Bronchial epithelial cell (primary cell): ENCODE measurements at regions not wholly inside any gene's neighbourhood (a gene's known extent, or its start where the extent isn't known, plus 50 kb on each side); places are given as distances from the start of the nearest gene placed in this dataset.

Experiments
- DNase-seq: peaks from one replicate; pipeline ENCODE4 v3.0.0-alpha.2; 2010; ENCODE audit warnings: low read depth
- FAIRE-seq: peaks from 2 replicates; lab custom pipeline; 2011; peaks lifted over from hg19 to GRCh38; lab: Jason Lieb, UNC
- H3K27me3 ChIP-seq: 2 replicates; pipeline ENCODE4 v1.5.1; 2011; ENCODE audit warnings: low read length; ENCODE audit not compliant: control insufficient read depth, insufficient read depth
- H3K36me3 ChIP-seq: 2 replicates; pipeline ENCODE4 v1.5.1; 2011; ENCODE audit warnings: low read length; ENCODE audit not compliant: control insufficient read depth, insufficient read depth
- H3K4me3 ChIP-seq: 2 replicates; pipeline ENCODE4 v1.5.1; 2011; ENCODE audit warnings: mild to moderate bottlenecking, low read depth, low read length, control low read depth
- TF ChIP-seq, protein P1 (sequence below): IDR thresholded peaks from 2 replicates; pipeline ENCODE4 v1.5.1; 2011; ENCODE audit warnings: mild to moderate bottlenecking, moderate library complexity, low read length, control low read depth, inconsistent platforms; ENCODE audit not compliant: insufficient read depth, severe bottlenecking

DNA sequence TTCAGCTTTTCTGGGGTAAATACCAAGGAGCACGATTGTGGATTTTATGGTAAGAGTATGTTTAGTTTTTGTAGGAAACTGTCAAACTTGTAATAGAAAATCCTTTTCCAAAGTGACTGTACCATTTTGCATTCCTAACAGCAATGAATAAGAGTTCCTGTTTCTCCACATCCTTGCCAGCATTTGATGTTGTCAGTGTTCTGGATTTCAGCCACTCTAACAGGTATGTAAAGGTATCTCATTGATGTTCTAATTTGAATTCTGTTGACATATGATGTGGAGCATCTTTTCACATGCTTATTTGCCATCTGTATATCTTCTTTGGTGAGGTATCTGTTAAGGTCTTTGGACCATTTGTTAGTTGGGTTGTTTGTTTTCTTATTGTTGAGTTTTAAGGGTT lies 50.3 kb upstream of the RGS2 start:
- Histone ChIP-seq H3K4me3 (no peak overlapping the region), H3K36me3 (no peaks in the 10 kb centered on the region), H3K27me3 (no peaks in the 10 kb centered on the region)
- TF ChIP-seq, protein P1, sequence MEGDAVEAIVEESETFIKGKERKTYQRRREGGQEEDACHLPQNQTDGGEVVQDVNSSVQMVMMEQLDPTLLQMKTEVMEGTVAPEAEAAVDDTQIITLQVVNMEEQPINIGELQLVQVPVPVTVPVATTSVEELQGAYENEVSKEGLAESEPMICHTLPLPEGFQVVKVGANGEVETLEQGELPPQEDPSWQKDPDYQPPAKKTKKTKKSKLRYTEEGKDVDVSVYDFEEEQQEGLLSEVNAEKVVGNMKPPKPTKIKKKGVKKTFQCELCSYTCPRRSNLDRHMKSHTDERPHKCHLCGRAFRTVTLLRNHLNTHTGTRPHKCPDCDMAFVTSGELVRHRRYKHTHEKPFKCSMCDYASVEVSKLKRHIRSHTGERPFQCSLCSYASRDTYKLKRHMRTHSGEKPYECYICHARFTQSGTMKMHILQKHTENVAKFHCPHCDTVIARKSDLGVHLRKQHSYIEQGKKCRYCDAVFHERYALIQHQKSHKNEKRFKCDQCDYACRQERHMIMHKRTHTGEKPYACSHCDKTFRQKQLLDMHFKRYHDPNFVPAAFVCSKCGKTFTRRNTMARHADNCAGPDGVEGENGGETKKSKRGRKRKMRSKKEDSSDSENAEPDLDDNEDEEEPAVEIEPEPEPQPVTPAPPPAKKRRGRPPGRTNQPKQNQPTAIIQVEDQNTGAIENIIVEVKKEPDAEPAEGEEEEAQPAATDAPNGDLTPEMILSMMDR = no peak
- FAIRE-seq (no peak), DNase-seq (no peak)
